GM18519 (cell line): ENCODE measurements at regions not wholly inside any gene's neighbourhood (a gene's known extent, or its start where the extent isn't known, plus 50 kb on each side); places are given as distances from the start of the nearest gene placed in this dataset.
"Not testable (repeated sequence)": the region's sequence is repeated elsewhere in the genome, so short reads cannot be mapped to it uniquely, and the experiment has no call there.

Experiments used
- ATAC-seq: cut with Tn5 transposase; IDR thresholded peaks from one replicate; pipeline ENCODE4 v1.9.1; 2021; ENCODE audit warnings: mild to moderate bottlenecking, moderate library complexity; ENCODE audit not compliant: unreplicated experiment, low FRiP score

DNA sequence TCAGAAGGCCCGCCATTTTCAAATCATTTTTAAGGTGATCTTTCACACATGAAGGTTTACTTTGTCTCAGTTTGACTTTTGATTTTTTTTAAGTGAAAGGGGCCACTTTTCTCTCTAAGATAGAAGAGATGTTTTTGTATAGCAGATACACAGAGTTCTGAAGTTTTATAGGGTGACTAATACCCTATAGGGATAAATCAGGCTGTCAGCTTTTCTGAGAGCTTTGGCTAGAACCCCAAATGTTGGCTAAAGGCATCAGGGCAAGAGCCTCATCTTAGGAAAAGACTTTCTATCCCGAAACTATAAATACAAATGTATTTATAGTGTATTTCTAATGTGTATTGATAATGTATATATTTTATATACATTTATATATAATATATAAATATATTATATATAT lies 181.4 kb downstream of the TBX18 start:
- ATAC-seq = no peak

DNA sequence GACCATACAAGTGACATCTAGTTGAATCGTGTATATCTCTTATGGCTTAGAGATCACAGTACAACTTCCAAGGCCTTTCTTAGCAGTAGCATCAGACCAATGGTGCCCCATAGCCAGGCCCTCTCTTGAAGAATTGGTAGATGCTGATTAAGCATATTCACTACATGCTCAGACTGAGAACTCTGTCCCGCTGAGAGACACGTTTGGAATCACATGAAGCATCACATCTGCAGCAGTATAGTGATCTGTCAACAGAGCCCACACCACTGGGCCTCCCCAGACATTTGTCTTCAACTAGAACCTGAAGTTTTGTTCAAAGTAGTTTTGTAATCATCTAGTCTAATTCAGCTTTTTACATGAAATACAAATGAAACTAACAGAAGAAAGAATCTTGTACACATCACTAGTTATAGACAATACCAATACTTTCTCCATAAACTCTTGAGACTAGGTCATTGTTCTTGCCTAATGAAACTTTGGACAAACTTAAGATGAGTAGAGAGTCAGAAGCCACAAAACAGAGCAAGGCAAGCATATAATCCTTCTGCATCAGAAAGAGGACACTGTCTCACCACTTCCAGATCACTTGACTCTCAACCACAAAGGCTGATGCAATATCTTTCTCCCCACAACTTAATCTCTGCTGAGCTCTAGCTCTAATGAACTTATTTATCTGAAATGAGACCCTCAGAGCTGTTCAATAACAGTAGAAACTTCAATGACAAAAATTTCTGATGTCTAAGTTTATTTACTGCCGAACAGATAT lies 182.7 kb downstream of the TBX18 start:
- no peak for ATAC-seq

GRCh38 chr6:84579404-84579803 lies 185.0 kb downstream of the TBX18 start:
- ATAC-seq = no peak

DNA sequence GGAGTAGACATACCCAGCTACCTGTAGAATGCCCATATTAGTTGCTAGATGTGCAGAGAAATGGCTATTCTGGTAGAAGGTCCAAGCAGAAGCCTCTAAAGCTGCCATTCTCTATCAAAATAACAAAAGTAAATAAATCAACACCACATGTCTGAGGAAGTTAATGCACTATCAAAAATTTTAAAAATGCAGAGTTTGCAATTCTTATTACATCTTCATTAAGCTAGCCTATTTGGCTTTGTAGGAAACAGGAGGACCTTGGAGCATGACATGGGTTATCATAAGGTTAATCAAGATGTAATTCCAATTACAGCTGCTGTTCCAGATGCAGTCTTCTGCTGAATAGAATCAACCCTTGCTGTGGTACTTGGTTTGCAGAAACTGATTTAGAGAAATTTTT lies 188.4 kb downstream of the TBX18 start:
- no peak for ATAC-seq

- ATAC-seq = peak; percentile 95
Measured at GRCh38 chr6:84575264-84575663, 189.1 kb downstream of the TBX18 start.

DNA sequence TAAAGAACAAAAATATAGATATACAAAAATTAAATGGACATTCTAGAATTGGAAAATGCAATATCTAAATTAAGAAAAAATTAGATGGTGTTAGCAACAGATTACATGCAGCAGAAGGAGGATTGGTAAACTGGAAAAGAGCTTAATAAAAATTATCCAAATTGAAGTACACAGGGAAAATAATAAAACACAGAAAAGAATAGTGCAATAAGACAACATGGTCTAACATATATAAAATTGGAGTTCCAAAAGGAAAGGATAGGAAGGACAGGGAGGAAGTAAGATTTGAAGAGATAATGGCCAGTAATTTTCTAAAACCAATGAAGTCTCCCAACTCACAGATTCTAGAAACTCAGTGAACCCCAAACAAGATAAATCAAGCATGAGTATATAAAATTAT lies 194.5 kb downstream of the TBX18 start:
- ATAC-seq = no peak

DNA sequence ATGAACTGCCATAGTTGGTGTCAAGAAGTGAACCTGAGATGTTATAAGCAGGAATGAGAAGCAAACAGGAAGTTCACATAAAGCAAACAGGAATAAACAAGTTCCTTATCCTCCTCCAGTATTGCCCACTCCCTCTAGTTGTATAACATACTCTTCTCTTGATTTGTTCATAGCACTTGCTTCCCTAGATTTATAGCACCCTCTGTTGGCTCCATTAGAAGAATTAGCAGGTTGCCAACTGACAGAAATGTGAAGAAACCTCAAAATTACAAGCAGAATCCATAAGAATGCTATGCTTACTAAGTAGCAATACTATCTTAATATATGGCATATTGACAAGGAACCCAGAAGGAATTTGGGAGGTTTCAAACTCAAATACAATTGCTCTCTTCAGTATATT lies 195.4 kb downstream of the TBX18 start:
- no peak for ATAC-seq

- ATAC-seq = not testable (repeated sequence)
Measured at GRCh38 chr6:84565718-84566117, 198.7 kb downstream of the TBX18 start.

- no peak for ATAC-seq
Measured at GRCh38 chr6:84560436-84561390, 203.7 kb downstream of the TBX18 start.

GRCh38 chr6:84556541-84557335 lies 207.7 kb downstream of the TBX18 start:
- ATAC-seq = no peak

GRCh38 chr6:84554706-84555105 lies 209.7 kb downstream of the TBX18 start:
- ATAC-seq = no peak

DNA sequence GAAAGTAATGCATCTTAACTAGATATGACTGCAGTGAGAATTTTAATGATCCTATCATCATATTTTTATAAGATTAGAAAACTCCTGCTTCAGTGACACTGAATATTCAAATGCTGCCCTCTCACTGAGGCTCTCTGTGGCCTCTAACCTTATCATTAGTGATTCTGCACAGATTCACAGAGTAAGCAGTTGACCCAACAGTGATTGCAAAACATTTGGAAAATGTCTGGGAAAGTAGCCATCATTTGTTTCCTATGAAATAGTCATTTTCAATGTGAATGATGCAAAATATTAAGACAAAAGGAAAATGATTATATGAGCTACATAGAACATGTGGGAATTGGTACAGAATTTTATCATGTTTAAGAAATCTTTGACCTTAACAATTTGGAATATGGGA lies 210.3 kb downstream of the TBX18 start:
- ATAC-seq = no peak

DNA sequence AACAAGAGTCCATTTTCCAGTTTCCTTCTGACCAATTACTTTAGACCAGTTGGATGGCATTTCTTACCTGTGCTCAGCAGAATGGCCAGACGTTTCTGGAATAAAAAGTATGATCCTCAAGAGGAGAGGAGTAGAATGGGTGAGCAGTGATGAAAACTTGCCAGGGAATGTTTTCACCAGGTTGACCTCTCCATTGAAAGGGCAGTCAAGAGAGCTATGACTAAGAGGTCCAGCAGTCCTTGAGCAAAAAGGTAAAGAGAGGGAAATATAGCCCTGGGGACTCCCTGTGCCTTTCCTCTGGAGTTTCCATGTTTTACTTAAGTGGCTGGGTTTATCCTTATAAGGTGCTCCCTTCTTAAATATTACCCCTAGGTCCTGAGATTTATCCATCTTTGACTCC lies 210.9 kb downstream of the TBX18 start:
- no peak for ATAC-seq

- no peak for ATAC-seq
Measured at GRCh38 chr6:84551797-84552196, 212.6 kb downstream of the TBX18 start.

GRCh38 chr6:84549917-84550316 lies 214.5 kb downstream of the TBX18 start:
- no peak for ATAC-seq

DNA sequence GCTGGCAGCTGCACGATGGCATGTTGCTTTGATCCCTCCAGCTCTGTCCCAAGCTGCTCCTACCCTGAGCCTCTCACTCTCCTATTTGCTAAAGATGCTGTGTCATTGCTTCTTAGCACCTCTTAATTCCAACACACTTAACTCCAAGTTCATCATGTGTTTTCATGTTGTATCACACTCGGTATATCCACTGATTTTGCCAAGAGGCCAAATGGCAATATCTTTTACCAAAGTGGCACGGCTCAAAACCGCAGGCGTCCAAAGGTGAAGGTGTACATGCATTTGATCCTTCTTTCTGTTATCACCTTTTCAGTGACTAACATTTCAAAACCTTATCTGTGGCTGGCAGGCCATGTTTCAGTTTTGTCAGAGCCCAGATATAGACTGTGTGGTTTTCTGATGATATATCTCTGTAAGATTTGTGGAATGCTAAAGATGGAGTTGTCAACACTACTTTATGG lies 217.0 kb downstream of the TBX18 start:
- no peak for ATAC-seq

DNA sequence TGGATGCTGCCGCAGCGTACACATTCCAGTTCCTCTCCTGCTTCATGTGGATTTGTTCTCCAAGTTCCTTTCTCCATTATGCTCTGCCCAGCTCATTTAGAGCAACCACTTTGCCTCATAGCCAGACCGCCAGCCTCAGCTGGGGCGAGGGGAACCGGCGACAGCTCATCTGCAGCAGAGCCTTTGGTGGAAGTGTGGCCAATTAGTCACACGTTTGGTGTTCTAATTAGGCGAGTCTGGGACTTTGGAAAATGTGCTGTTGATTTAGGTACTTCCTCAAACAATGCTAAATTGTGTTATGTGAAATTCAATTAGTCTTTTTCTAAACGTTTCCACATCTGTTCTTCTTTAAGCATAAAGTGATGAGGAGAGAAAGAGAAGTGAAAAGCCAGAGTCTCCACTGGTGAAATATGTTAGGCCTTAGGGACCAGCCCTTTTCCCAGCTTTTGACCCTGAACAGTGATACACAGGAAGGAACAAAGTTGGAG lies 217.9 kb downstream of the TBX18 start:
- ATAC-seq = no peak

DNA sequence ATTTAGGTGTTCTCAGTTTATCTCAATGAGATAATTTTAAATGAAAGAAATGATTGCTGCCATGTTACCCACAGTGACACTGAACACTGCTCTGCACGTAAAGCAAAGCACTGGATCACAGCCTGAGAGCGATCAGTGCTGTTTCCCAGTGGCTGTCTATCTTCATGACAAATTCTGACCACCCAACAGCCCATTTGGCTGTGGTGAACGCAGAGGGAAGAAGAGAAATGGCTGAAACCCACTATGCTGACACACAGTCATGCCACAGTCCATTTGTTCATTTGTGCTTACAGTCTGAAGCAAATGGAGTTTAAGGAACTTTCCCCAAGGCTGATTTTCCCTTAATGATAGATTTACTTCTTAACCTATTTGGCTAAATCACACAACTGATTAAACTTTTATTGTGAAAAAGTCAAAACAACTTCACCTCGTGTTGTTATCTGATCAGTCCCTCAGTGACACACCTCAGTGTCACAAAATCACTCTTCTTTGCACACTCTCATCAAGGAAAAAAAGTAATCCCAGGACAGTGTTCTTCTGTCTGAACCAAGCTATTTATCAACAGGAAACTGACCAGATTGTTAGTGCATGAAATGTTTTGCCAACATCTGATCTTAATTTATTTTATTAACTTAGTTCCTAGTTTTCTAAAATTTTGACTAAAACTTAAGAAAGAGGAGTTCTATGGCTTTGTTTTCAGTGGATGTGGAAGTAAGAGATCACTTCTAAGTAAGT lies 225.1 kb downstream of the TBX18 start:
- ATAC-seq = no peak

DNA sequence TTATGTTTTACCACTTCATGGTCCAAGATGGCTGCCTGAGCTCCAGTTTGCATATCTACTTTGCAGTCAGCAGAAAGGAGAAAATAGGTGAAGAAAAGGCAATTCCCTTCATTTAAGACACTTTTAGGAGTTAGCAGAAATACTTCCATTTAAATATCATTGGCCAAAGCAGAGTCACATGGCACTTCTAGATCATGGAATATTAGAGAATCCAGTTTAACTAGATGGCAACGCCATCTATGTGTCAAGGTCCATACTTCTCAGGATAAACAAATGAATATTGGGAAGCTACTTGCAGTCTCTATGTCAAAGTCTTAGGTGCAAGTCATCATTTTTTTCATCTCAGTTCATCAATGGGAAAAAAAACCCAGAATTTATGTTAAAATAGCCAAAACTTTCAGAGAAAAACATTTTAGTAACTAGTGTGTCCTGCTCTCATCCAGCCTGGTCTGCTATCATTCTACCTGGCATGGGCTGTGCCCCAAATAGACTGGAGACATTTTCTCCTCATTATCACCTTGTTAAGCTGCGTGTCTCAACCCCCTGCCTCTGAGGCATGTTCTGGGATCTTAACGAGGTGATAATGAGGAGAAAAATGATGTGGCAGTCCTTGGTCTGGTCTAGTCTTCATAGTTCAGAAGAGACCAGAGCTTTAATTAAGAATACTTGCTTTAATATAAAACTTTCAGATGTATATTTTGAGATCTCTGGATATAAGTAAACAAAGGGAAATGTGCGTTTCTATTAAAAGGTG lies 227.3 kb downstream of the TBX18 start:
- no peak for ATAC-seq
